NCI-H2029 treated with DMSO at 0.1 percent for 48 hours (cell line): ENCODE measurements at regions not wholly inside any gene's neighbourhood (a gene's known extent, or its start where the extent isn't known, plus 50 kb on each side); places are given as distances from the start of the nearest gene placed in this dataset.

Experiments
- DNase-seq: peaks from one replicate; lab custom pipeline; 2025; lab: John Stamatoyannopoulos, UW

DNA sequence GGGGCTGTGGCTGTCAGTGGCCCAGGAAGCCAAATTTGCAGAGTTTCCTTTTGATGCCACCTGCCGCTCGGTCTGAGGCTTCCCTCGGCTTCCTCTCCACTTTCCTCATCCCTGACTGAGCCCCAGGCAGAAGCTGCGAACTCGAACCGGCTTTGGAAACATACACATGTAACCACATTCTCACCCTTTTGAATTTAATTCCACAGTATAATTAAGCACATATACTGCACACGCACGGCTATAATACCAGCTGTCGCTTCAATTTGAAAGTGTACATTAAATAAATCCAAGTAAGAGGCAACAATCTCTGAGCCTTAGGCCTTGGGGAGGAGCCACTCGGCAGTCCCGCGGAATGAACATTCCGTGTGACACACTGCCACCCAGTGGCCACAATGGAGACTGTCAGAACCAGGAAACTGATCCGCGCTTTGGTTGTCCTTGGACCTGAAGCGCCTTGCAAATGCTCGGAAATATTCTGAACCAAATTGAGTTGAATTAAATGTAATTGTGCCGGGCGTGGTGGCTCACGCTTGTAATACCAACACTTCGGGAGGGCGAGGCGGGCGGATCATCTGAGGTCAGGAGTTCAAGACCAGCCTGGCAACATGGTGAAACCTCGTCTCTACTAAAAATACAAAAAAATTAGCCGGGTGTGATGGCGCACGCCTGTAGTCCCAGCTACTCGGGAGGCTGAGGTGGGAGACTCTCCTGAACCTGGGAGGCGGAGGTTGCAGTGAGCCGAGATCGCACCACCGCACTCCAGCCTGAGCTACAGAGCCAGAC is 117.9 kb upstream of the TMPO start:
- peak; percentile 88 for DNase-seq

DNA sequence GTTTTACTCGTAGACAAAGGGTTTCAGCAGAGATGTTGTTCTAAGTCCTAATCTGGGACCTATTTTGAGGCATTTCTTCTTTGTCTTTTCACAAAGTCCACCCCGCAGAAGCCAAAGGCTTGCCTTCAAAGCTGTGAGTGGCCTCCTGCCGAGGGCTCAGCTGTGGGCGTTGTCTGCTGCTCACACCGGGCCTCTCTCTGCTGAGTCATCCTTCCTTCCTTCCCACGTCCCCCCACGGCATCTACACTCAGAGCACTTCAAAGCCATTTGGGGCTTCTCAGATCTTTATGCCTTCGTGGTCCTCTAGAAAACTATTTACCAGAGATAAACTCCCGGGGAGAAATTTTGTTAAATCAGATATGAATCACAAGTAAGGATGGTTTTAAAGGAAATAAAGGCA is 115.9 kb upstream of the TMPO start:
- no peak for DNase-seq

DNA sequence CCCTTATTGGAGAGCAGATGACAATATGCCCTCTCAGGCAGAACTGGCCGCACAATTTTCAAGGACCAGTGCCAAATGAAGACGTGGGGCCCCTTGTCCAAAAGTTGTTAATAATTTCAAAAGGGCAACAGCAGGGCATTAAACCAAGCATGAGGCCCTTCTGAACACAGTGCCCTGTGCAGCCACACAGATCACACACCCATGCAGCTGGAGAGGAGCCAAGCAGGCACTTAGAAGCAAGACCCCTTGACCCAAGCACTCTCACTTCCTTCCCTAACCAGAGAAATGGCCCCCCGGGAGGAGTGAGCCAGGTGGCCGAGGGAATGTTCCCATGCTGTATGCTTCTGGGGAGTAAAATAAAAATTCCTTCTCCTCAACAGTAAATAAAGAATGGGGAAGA is 114.0 kb upstream of the TMPO start:
- no peak for DNase-seq

DNA sequence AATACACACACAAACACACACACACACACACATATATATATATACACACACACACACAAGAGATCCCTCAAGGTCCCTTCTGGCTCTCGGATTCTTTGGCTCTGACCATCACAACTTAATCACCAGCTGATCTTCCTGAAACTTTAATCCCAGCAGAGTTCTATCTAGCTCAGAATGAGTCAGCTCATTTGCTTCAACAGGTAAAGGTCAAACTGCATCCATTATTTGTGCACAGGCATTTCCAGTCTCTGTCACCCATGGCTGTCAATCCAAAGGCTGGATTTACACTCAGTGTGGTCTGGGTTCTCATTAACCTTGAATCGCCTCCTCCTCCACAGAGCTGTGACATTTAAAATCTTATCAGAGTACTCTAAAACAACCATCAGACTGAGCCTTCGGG is 113.3 kb upstream of the TMPO start:
- no peak for DNase-seq

DNA sequence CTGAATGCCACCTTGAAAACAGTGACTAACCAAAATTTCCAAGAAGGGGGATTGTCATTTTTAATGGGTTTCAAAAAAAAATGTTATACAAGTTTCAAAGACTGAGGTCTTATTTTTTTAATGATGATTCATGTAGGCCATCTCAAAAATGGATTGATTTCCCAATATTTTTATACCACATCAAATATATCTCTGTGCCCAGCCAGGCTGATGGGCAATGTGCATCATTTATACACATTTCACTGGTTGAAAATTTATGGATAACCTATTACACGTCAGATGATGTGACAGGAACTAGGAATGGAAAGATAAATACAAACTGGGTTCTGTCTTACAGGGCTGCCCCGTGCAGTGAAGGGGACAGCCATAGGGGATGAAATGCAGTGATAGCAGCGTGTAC is 112.7 kb upstream of the TMPO start:
- DNase-seq: no peak

DNA sequence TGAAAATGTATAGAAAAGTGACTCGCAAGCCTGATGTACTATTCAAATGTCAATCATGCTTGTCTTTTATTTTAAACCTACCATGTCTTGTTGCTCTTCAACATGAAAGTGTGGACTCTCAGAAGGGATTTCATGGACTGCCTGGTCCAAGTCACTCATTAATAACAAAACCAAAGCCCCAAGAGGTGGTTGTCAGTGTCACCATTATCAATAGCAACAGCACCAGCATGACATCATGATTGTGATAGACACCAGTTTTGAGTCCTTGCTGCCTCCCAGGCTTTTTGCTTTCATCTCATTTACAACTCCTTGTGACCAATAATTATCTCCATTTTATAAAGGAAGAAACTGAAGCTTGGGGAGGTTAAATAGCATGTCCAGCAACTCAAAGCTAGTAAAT is 112.0 kb upstream of the TMPO start:
- no peak for DNase-seq

DNA sequence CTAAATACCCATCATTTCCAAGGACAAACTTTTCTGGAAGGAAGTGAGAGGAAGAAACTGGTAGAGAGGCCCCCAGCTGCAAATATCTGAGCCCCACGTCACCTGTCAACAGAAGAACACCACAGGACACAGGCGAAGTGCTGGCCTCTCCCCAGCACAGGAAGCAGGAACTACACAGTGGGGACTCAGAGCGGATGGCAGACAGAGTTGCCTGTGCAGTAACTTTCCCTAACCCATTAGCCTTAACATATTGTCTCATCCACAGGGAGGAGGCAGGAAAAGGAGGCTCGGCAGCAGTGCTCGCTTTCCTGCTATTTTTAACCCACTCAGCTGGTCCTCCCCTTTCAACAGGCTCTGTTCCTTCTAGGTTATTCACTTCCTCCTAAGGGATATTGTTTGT is 111.5 kb upstream of the TMPO start:
- no peak for DNase-seq

DNA sequence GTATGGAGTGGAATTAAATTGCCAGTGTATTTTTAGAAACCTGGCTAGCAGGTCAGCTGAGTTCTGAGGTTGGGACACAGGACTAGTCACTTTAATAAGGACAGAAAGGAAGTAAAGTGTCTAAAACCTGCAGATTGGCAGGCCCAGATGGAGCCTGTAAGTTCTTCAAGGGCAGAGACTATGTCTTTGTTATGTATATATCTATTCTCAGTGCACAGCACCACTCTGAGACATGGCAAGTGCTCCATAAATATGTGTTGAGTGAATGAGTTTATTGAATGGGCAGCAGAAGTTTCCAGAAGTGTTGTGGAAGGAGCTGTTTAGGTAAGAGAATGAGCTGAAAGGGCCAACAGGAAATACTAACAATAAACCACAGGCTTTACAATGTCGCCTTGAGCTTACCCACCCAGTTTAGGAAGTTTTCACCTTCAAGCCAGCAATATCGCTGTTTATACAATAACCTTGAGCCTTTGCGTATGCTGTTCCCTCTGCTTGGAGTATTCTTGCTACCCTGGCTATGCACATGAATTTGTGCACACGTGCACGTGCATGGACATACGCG is 109.5 kb upstream of the TMPO start:
- DNase-seq: no peak

DNA sequence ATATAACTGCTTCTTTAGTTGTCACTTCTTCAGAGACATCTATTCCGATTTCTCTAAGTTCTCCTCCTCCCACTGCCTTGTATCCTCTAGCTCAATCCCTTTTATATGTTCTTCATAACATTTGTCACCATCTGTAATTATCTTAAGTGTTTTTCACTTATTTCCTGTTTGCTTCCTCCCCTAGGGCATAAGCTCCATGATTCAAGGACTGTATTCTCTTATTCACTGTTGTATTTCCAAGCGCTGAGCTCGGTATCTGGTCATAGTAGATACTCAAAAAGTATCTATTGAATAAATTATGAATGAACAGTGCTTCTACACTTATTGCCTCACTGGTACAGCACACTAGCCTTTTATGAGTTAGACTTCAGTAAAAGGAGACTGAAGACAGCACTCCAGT is 109.0 kb upstream of the TMPO start:
- DNase-seq: no peak

DNA sequence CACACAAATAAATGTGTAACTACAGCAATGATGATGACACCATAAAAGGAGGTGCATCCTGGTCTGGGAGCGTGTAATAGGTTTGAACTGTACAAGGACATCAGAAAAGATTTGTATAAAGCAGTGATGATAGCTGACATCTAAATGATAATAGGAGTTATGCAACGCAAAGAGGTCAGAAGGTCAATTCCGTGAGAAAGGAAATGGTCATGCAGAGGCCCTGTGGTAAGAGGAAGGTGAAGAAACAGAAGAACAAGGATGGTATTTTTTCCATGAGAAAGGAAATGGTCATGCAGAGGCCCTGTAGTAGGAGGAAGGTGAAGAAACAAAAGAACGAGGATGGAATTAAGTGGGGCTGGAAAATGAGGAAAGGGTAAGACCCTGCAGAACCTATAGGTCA is 106.7 kb upstream of the TMPO start:
- DNase-seq: no peak

DNA sequence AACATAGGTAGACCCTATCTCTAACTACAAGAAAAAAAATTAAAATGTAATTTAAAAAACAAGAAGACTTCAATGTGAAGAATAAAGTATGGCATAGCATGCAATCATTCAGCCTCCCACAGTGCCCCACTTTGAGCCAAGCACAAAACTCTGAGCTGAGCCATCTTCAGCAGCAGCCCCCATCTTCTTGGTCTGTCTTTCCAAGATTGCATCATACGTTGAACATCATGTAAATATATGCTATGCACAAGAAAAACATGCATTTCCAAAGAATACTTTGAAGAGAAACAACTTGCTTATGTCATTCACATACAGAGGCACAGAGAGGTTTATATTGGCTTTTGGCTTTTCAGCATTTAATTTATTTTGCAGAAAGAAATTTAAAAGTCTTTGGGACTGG is 105.8 kb upstream of the TMPO start:
- no peak for DNase-seq

DNA sequence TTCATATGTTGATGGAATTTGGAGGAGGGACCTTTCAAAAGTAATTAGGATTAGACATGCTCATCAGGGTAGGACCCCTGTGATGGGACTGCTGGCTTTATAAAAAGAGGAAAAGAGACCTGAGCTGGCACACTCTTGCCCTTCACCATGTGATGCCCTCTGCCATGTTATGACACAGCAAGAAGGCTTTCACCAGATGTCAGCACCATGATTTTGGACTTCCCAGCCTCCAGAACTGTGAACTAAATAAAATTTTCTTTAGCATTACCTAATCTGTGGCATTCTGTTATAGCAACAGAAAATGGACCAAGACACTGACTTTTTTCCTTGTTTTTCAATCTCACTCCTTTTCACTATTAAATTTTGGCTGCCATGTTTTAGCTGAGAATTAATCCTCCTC is 105.0 kb upstream of the TMPO start:
- no peak for DNase-seq

DNA sequence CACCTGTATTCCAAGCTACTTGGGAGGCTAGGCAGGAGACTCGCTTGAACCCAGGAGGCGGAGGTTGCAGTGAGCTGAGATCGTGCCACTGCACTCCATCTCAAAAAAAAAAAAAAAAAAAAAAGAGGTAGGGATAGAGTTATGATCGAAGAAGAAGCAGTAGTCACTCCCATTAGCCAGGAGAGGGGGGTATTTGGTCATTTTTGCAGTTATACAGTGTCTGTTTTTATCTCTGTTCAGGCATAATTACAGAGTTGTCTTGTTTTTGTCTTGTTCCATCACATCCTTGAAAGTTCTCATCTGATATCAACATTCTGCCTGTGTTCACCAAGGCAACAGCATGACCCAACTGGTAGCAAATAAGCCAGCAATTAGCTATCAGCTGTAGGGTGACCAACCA is 98.5 kb upstream of the TMPO start:
- no peak for DNase-seq

DNA sequence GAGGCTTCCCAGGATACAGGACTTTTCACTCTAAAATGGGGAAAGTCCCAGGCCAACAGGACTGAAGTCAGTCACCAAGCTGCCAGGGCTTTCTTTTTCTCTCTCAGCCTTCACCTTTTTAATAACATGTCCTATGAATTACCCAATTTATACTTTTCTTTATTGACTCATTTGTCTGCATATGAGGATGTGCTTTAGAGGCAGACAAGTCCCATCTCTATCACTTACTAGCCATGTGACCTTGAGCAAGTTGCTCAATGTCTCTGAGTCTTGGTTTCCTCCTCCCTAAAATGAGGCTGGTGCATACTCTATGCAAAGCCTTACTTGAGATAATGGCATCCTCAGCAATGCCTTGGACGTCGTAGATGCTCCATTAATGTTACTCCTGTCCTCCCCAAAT is 98.1 kb upstream of the TMPO start:
- DNase-seq: no peak

DNA sequence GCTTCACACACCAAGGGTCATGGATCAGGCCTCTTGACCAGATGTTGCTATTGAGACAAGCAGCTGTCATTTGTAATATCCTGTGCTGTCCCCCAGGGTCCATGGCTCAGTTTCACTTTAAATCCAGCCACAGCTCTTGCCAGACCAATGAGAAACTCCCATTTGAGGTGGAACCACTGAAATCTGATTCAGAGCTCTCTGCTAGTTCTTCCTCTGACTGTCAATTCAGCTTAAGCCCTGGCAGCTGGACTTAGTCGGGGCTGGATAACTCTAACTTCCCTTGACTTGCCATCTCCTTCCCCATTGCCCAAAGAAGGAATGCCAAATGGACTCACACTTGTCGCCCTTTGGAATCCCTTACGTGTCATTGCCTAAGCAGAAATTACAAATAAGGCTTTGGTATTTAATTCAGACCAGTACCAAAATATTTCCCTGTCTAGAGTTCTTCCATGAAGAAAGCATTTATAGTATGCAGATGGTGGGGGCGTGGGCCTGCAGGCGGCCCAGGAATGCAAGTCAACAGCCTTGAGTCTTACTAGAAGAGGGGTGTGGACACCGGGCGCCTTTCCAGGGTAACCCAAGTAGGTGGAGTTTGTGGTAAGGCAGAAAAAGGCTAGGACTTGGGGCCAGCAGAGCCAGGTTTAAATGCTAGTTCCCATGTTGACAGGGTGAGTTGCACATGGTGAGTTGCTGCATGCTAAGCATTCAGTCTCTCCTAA is 96.9 kb upstream of the TMPO start:
- DNase-seq: no peak

DNA sequence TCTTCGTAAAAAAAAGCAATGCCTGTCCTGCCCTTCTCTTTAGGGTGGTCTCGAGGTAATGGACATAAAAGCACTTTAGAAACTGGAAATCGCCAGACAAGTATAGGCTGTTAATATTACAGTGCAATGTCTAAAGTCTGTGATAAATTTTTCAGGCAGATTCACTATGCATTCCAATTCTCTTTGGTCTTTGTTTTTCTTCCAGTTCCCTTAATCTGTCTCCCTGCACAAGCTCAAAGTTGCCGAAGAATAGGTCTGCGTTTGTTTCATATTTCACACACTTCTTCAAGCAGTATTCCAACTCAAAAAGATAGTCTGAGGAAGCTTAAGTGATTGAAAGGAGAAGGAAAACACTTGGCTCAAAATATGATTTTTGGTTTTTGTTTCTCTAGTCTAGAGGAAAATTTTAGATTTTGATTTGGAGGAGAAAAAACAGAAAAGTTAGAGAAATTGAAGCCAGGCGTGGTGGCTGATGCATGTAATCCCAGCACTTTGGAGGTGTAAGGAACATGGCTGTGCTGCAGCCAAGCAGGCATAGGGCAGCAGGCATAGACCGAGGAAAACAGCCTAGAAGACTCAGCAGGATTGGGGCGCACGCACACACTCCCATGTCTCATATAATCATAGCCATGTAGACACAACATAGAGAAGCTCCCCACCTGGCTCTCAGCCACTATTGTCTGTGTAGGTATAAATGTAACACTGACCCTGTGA is 96.2 kb upstream of the TMPO start:
- no peak for DNase-seq

DNA sequence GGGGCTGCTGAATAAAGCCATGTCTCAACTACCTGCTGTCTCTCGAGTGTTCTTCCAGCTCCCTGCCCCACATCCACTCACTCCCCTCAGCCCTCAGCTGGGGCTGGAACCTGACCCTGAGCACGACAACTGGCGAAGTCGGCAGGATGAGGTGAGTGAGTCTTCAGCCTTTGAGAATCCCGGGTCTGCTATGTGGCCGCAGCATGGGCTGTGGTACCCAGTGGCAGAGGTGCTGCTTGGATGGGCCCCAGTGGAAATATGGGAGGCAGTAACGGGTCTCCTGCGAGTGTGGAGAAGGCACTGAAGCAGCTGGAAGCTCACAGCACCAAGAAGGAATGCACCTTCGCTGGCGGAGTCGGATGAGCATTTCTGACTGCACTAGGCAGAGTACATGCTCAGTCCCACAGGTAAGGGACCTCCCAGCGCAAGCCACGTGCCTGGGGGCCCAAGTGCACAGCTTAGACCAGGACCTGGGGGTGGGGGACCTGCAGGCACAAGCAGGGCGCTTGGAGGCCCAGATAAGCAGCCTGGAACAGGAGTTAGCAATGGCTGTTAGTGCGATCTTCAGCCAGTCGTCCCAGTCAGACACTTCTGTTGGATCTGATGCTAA is 95.5 kb upstream of the TMPO start:
- no peak for DNase-seq

DNA sequence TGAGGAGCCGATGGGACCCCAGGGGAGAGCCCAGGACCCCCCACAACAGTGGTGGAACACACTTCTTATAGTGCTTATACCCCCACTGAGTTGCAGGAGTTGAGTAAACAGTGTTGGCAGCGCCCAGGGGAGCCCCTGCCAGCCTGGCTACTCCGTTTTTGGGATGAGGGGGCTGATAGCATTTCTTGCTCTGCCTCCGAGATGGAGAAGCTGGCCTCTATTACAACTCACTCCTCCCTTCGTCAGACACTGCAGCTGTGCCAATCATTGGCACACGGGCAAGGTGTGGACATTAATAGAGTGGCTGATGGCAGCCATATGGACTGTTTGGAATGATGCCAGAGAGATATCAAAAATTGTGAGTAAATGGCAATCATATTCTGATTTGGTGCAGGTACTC is 94.9 kb upstream of the TMPO start:
- no peak for DNase-seq

DNA sequence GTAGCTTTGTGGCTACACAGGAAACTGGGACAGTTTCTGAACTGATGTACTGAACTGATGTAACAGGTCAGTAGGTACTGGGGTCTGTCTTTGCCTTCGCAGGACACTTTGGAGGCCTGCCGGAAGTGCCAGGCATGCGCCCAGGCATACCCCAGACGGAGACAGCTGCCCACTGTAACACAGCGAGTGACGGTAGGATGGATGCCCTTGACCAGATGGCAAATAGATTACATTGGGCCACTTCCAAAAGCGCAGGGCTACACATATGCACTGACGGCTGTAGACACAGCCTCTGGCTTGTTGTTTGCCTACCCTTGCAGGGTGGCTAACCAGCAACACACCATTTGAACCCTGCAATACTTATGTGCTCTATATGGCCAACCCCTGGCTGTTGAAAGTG is 94.1 kb upstream of the TMPO start:
- no peak for DNase-seq

DNA sequence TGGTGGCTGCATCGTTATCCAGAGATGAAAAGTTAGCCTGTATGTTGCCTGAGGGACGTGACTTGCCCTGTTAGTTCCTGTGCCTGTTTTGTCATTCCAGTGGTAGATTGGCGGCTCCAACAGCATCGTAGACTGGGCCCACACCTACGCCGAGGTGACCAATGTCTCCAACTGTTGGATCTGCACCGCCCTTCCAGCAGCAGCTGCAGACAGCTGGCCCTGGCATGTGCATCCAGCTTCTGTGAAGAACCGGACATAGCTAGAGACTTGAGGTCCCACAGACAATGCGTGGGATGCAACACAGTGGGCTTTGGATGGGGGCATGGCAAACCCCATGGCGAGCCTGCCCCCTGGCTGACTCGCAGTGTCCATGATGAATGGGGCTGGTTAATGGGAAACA is 93.0 kb upstream of the TMPO start:
- DNase-seq: no peak

DNA sequence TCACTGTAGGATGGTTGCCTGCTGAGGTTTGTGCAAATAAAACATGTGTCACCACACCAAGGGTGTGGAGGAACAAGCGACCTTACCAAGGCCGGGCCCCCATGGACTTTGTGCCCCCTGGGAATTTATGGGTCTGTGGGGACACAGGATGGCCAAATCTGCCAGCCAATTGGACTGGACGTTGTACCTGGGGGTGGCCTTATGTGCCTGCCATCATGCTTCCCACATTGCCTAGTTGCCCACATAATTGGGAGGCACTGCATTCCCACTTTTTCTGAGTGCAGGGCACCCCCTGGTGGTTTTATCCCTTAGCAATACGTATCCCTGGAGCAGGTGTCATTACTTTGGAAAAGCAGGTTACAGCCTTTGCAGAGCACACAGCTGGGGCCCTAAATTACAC is 92.6 kb upstream of the TMPO start:
- no peak for DNase-seq

DNA sequence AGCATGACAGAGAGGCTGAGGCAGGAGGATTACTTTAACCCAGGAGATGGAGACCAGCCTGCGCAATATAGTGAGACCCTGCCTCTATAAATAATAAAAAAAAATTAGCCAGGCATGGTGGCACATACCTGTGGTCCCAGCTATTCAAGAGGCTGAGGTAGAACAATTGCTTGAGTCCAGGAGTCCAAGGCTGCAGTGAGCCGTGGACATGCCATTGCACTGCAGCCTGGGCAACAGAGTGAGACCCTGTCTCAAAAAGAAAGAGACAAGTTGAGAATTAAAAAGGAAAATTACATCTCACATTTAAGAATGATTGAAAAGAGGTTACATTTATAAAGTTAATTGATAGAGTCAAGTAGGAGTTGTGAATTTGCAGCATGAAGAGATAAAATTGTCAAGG is 91.4 kb upstream of the TMPO start:
- no peak for DNase-seq
